ENCODE measurements at regions not wholly inside any gene's neighbourhood (a gene's known extent, or its start where the extent isn't known, plus 50 kb on each side); places are given as distances from the start of the nearest gene placed in this dataset.

GRCh38 chr14:84420221-84420620 is 1109.7 kb upstream of the FLRT2 start:
- no peaks in the 10 kb centered on the region for H3K27me3 ChIP-seq
- no peak overlapping the region for H3K4me3 ChIP-seq (ENCODE audit: low read depth in 1 of 2, low read length in 1 of 2)
- no peak overlapping the region for H3K27ac ChIP-seq
- H3K9me3 ChIP-seq: peaks cover 10% of the 10 kb centered on the region
- no peaks in the 10 kb centered on the region for H3K4me1 ChIP-seq (ENCODE audit: control insufficient read depth in 1 of 2, insufficient read depth in 1 of 2, low read depth in 1 of 2, low read length in 1 of 2)
- no peaks in the 10 kb centered on the region for H3K36me3 ChIP-seq
- no peak for TF ChIP-seq CTCF (IDR thresholded peaks at IDR 0.05)

- H3K27me3 ChIP-seq: no peaks in the 10 kb centered on the region
- TF ChIP-seq CTCF (IDR thresholded peaks at IDR 0.05): no peak
- no peaks in the 10 kb centered on the region for H3K4me1 ChIP-seq (ENCODE audit: control insufficient read depth in 1 of 2, insufficient read depth in 1 of 2, low read depth in 1 of 2, low read length in 1 of 2)
- peaks cover 10% of the 10 kb centered on the region for H3K9me3 ChIP-seq
- no peaks in the 10 kb centered on the region for H3K36me3 ChIP-seq
- H3K27ac ChIP-seq: no peak overlapping the region
- H3K4me3 ChIP-seq (ENCODE audit: low read depth in 1 of 2, low read length in 1 of 2): no peak overlapping the region
Observed at GRCh38 chr14:84421621-84422020, 1108.3 kb upstream of the FLRT2 start.

- no peak overlapping the region for H3K27ac ChIP-seq
- no peaks in the 10 kb centered on the region for H3K36me3 ChIP-seq
- no peaks in the 10 kb centered on the region for H3K27me3 ChIP-seq
- no peak overlapping the region for H3K4me3 ChIP-seq (ENCODE audit: low read depth in 1 of 2, low read length in 1 of 2)
- TF ChIP-seq CTCF (IDR thresholded peaks at IDR 0.05): no peak
- no peaks in the 10 kb centered on the region for H3K4me1 ChIP-seq (ENCODE audit: control insufficient read depth in 1 of 2, insufficient read depth in 1 of 2, low read depth in 1 of 2, low read length in 1 of 2)
- peaks cover 3% of the 10 kb centered on the region for H3K9me3 ChIP-seq
Observed at GRCh38 chr14:84425968-84426367, 1104.0 kb upstream of the FLRT2 start.

- no peak overlapping the region for H3K27ac ChIP-seq
- H3K36me3 ChIP-seq: no peaks in the 10 kb centered on the region
- no peak overlapping the region for H3K4me3 ChIP-seq (ENCODE audit: low read depth in 1 of 2, low read length in 1 of 2)
- H3K9me3 ChIP-seq: no peaks in the 10 kb centered on the region
- H3K27me3 ChIP-seq: no peaks in the 10 kb centered on the region
- TF ChIP-seq CTCF (IDR thresholded peaks at IDR 0.05): no peak
- no peaks in the 10 kb centered on the region for H3K4me1 ChIP-seq (ENCODE audit: control insufficient read depth in 1 of 2, insufficient read depth in 1 of 2, low read depth in 1 of 2, low read length in 1 of 2)
Observed at GRCh38 chr14:84432676-84433075, 1097.3 kb upstream of the FLRT2 start.

- no peaks in the 10 kb centered on the region for H3K27me3 ChIP-seq
- H3K36me3 ChIP-seq: no peaks in the 10 kb centered on the region
- no peaks in the 10 kb centered on the region for H3K9me3 ChIP-seq
- no peak for TF ChIP-seq CTCF (IDR thresholded peaks at IDR 0.05)
- H3K4me1 ChIP-seq (ENCODE audit: control insufficient read depth in 1 of 2, insufficient read depth in 1 of 2, low read depth in 1 of 2, low read length in 1 of 2): no peaks in the 10 kb centered on the region
- no peak overlapping the region for H3K4me3 ChIP-seq (ENCODE audit: low read depth in 1 of 2, low read length in 1 of 2)
- no peak overlapping the region for H3K27ac ChIP-seq
Observed at GRCh38 chr14:84433961-84434360, 1096.0 kb upstream of the FLRT2 start.

- TF ChIP-seq CTCF (IDR thresholded peaks at IDR 0.05): no peak
- Histone ChIP-seq H3K4me1 (ENCODE audit: control insufficient read depth in 1 of 2, insufficient read depth in 1 of 2, low read depth in 1 of 2, low read length in 1 of 2) (no peaks in the 10 kb centered on the region), H3K27ac (no peak overlapping the region), H3K4me3 (ENCODE audit: low read depth in 1 of 2, low read length in 1 of 2) (no peak overlapping the region), H3K27me3 (no peaks in the 10 kb centered on the region), H3K9me3 (no peaks in the 10 kb centered on the region), H3K36me3 (no peaks in the 10 kb centered on the region)
Observed at GRCh38 chr14:84435820-84436324, 1094.1 kb upstream of the FLRT2 start.
